Activated gamma-delta T cell (primary cell): ENCODE measurements at regions not wholly inside any gene's neighbourhood (a gene's known extent, or its start where the extent isn't known, plus 50 kb on each side); places are given as distances from the start of the nearest gene placed in this dataset.

Experiments used
- DNase-seq: peaks from one replicate; lab custom pipeline; 2025; lab: John Stamatoyannopoulos, UW

DNA sequence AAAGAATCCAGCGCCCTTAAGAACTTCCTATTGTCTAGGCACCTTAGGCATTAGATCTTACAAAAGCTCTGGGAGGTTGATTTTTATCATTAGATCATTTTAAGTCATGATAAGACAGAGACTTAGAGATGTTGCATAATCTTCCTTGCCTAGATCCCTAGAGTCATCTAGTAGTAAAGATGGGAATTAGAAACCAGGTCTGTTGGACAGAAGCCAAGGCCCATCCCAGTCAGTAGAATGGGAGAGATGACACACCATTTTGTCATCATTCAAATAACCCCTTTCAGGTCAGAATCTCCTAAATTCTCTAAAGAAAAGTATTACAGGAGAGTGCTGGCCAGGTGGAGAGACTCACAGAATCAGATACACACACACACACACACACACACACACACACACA lies 579.1 kb downstream of the BMP2 start:
- DNase-seq, result no peak

DNA sequence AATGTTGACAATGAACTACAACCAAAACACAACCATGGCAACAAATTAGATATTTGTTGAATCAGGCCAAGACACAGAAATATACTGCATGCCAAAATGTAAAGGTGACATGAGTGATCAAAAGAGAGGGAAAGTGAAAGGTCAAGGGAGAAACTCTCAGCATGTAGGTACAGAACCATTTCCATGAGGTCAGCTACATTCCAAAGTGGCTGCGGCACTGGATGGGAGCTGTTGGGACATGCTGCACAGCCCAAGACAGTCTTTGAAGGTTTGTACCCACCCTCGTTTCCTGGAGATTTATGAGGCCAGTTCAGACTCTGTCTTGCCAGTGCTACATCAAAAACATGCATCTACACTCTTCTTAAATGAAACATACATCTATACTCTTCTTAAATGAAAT lies 579.9 kb downstream of the BMP2 start:
- DNase-seq, result no peak

DNA sequence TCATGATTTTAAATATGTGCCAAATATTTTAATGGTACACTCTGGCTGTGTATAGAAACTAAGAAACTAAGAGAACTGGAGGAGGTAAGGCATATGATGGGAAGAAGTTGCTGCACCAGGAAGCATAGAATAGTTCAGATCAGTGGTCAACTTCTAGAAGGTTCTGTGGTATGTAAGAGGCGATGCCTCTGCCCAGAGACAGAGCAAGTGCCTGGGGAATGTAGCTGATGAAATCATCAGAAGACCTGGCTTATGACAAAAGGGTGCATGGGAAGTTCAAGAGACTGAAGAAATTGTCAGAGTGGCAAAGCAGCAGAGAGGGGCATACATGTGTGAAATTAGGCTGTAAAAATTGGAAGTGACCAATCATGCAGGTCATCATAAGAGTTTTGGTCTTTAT lies 580.8 kb downstream of the BMP2 start:
- no peak for DNase-seq

DNA sequence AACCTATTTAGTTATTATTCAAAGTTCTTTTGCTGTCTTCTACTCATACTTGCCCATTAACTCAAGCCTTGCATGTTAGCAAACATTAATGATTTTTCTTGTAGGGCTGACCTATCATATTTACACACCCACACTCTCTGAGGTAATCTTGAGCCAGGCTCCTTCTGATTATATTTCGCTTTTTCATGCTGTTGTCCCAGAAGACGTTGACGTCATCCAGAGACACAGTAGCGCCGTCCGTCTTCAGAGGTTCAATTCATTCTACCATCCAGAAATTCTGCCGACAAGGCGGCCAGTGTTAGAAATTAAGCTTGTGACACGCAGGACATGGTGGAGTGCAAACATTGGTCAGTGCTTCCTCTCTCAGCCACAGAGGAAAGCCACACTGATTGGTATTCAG lies 584.7 kb downstream of the BMP2 start:
- DNase-seq, result no peak

DNA sequence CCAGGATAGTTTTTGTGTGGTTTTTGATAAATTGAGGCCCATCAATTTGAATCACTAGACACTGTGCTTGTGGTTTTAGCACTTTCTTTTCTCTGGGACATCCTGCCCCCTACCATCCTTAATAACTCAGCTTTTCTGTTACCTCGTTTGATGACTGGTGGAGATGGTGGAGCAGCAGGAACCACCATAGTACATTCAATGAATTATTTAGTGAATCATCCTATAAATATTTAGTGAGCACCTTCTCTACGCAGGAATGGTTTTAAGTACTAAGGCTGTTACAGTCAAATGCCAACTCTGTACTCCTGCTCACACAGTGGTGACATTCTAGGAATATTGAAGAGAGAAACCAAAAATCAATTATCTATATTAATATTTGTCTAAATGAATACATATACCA lies 585.2 kb downstream of the HAO1 start:
- no peak for DNase-seq

DNA sequence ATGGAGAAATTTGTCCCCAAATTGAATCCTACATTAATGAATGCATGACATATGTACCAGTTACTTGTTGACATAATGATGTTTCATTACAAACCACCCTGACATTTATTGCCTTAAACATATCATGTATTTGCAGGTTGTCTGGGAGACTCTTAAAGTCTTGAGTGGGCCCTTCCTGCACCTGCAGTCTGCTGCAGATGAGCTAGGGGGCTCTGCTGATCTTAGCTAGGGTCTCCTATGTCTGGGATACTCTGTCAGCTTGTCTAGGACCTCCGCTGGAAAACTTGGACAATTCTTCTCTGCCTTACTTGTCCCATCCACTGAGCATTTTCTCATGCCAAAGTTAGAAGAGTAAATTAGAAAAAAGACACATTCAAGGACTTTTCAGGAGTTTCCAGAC lies 581.6 kb downstream of the HAO1 start:
- DNase-seq, result no peak

DNA sequence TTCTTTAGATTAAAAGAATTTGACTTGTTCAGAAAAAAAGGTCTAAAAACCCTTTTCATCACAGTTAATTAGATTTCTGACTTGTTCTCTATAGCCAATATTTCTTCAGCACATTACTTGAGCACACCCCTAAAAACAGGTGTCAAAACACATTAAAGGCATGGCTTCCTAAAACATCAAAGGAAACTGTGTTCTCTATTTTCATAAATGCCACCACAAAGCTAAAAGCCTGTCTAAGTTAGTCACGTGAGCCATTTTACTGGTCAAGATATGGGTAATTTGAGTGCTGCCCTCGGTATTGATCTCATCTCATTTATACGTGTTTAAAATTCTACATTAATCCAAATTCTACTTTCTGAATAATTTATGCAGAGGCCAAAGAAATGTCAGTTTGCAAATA lies 580.5 kb downstream of the HAO1 start:
- no peak for DNase-seq

DNA sequence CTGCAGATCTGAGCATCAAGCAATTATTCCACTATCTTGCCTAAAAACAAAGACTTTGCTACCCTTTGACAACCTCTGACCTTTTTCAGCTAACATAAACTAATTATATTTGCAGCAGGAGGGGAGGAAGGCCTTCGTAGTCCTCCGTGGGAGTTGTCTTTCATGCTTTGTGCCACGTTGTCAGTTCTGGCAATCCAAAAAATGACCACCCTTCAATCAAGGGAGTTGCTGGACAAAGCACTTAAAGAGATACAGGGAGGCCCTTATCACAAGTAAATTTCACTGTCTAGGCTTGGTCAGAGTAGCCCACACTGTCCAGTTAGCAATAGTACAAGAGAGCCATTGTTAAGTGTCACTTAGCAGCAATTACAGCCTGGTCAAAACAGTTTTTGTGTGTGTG lies 578.9 kb downstream of the HAO1 start:
- DNase-seq, result no peak

DNA sequence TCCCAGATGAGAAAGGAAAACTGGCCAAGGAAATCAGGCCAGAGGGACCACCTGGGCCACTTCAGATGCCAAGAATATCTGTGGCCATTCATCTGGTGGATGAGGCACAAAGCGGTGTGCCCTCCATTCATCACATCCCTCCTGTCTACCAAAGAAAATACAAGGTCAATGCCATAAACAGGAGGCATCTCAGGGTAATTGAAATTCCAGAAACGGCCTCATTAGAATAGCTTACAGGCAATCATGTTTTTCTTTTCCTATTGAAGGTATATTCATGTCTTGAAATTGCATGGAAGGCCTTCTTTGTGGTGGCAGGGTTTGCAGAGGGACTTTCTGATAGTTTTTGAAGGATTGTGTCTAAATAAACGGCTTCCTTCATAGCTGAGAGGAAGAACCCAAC lies 578.3 kb downstream of the HAO1 start:
- no peak for DNase-seq

DNA sequence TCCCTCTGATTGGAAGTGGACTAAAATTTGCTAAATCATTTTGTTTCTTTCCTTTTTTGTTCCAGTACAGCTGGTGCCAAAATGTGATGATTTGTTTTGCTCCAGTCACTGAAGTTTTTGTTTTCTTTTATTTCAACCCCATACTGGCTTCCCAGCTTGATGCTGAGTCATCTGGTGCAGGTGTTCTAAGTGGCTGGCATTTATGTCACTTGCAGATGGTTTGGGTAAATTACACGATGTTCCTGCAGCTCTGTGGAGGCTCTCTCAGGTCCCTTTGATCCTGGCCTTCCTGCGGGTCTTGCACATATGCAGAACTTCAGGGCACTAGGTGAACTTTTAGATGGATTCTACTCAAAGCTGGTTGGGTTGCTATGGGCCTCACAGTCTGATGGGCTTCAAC lies 577.7 kb downstream of the HAO1 start:
- DNase-seq, result no peak

DNA sequence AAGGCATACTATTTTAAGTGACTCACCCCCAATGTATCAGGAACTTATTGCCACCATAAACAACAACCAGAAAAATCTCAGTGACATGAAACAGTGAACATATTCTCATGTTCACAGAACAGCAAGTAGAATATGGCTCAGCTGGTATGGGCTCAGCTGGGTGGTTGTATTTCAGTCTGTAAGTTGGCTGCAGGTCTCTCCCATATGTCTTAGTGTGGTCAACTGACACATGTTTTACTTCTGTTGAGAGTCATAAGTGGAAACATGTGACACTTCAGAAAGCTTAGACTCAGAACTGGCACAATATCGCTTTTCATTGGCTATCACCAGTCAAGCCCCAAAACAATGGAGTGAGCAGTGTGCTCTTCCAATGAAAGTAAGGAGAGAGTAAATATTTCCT lies 574.1 kb downstream of the HAO1 start:
- DNase-seq, result no peak

DNA sequence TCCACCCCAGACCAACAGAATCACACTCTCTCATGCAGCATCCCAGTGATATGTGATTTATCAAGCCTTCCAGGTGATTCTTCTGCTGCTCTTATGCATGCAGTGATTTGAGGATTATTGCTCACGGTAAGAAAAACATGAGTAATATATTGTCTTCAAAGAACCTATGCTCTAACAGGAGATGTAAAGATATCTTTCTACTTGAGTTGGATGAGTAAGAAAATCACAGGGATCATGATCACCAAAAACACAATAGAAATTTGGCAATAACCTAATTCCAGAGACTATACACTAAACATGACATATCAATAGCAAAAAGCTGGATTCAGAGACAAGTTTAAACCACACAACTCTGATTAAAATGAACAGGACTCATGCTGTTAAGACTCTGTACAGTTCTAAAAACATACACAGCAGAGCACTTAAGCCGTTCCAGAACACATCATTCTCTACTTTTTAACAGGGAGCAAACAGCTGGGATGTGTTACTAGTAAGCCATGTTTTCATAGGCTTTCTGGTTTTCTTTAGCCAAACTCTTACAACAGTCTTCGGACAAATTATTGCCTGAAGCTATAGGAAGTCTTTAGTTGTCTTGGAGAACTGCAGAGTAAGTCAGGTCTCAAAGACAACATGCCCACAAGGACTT lies 568.6 kb downstream of the HAO1 start:
- DNase-seq, result no peak

DNA sequence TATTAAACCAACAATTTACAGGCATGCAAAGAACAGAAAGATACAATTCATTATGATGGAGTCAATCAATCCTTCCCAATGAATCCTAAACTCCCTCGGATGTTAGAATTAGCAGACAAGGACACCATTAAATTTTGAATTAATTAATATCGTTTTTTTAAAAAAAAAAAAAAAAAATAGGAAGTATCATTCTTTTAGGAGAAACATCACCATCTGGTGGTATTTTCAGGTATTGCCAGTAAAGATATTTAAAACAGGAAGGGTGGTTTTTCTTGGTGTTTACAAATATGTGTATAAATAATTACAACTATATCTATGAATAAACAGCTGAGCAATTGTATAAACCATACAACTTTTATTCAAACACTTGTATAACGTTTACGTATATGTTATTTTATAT lies 564.4 kb downstream of the HAO1 start:
- no peak for DNase-seq

DNA sequence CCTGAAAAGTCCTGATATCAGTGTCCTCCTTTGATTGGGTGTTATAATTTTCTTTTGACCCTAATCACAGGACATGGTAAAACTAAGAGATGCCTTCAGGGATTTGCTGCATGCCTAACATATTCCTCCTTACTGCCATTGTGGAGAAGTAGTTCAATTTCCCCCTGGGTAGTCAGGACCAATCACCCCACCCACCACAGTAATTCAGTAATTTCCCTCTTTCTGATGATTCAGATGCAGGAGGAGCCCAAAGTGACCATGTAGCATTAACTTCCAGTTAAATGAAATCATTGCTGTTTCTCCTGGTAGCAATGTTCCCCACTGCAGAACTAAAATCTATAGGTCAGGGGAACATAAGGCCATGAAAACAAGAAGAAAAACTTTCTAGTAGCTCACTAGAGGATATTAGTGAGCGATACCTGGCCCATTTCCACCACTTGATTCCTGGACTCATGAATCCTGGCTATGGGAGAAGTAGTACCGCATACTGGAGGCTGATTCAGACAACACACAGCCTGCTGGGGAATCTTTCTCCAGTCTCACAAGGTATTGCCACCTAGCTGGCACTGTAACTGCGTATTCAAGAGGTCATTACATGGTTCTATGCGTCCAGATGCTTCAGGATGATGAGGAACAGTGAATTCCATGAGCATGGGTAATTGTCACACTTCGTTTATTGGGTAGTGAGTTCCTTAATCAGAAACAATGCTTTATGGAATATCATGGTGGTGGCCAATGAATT lies 561.2 kb downstream of the HAO1 start:
- no peak for DNase-seq

DNA sequence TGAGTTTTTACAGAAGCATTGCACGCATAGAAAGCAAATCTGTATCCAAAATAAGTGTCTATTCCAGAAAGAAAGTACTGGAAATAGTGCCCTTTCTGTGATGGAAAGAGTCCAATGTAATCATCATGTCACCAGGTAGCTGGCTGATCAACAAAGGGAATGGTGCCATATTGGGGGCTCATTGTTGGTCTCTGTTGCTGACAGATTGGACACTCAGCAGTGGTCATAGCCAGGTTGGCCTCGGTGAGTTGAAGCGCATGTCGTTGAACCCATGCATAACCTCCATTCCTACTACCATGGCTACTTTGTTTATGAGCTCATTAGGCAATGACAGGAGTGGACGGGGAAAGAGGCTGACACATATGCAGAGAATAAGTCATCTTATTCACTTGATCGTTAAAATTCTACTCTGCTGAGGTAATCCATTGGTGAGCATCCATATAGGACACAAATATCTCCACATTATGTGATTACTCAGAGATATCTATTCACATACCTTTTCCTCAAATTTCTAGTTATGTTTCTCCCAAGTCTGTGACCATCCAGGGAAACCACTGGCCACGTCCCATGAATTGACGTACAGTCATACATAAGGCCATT lies 560.5 kb downstream of the HAO1 start:
- DNase-seq, result no peak

DNA sequence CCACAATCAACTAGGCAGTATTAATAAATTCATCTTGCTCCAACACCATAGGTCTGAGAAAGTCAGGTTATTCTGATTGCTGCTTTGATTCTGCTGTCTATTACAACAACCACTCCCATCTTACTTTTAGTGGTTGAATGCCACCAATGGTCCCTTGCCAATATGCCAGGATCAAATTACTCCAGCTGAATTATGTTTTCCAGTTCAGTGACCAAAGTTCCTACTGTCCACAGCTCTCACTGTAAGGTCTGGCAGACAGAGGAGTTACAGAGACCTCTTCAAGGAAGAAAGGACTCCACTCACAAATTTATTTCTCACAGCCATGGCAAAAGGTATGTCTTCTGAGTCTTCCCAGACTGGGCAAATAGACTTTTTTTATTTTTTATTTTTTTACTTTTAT lies 557.0 kb downstream of the HAO1 start:
- DNase-seq, result no peak

DNA sequence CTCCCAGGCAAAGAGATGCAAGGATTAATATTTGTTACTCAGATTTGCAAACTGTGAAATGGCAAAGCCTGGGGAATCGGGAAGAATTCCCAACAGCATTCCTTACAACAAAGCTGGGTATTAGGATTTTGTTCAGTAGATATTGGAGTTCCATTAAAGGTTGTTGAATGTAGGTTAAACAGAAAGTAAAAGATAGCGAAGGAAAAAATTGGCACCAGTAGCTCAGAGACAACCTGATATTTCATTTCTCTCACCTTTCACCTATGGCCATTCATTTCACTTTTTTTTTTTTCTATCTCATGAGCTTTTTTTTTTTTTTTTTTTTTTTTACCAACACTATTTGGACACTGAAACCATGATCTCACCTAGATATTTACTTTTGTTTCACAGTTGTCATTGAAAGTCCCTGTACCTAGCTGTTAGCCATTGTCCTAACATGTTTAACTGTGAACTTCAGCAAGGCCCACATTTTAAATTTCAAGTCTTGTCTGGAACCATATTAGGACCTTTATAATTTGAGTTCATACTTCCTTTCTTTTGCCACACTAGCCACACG lies 552.5 kb downstream of the HAO1 start:
- DNase-seq, result no peak

DNA sequence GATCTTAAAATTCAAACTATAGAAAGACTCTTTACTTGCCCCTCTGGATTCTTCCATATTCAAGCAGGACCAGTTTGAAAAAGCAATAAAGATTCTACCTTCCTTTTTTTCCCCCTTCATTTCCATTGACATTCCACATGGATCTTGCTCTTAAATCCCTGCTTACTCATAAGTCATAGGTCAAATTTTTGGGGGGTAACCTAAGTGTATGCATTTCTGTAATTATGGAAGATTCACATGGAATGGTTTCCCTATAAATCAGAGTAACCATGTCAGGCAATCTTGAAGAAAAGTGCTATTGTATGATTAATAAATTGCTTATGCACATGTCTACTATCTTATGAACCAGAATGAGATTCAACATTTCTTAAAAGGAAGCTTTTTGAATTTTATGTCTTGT lies 551.0 kb downstream of the HAO1 start:
- DNase-seq, result no peak

DNA sequence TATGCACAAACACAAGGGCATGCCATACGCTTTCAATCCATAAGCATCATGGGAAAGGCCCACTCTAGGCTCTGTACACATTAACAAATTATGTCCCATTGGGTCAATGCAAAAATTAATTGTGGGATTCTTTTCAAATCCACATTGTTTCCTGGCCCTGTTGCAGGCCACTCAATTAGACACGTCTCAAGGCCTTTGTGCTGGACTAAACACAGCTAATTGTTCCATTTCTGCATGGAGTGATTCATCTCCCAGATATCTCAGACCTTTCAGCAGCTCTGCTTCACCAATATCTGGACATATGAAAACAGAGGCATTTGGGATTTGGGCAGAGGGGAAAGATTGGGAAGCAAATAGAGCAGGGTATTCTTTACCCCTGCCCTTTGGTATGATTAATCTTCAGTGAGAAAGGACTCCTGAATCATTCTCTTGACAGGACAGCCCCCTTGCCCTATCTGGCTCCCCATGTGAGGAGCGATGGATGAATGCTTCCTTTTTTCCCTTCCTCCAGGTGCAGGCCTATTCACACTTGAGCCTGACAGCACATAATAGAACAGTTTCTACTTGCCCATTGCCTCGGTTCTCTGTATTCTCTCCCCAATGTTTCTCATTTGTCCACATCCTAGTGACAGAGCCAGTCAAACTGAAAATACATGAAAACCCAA lies 547.6 kb downstream of the HAO1 start:
- DNase-seq, result no peak

DNA sequence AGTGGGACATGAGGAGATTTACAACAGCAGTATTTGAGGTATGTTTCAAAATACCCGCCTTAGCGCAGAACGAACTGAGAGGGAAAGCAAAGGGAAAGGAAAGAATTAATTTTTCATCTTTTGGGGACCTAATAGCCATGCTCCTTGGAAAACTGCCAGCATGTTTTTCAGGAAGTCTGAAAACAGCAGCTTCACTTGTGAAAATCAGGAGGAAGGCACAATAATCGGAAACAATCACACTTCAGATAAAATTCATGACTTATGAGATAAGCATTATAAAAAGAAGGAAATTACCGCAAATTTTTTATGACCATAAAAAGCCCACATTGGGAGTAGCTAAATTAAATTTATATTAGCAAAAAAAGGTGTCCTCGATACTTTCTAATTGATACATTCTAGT lies 541.1 kb downstream of the HAO1 start:
- DNase-seq, result no peak

DNA sequence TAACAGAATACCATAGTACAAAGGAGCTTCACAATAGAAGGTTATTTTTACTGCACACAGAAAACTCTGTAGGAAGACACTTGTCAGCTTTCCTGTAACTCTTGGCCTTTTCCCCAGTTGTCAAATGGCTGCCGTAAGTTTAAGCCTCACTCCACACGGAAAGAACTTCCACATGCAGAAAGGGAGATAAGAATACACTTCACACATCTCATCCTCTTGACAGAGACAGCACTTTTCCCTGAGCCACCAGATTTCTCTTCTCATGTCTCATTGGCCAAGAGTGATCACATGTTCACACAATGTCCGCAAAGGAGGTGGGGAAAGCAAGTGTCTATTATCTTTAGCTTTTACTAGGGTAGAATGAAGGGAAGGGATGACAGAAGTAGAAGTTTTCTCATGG lies 540.7 kb downstream of the HAO1 start:
- DNase-seq, result no peak

DNA sequence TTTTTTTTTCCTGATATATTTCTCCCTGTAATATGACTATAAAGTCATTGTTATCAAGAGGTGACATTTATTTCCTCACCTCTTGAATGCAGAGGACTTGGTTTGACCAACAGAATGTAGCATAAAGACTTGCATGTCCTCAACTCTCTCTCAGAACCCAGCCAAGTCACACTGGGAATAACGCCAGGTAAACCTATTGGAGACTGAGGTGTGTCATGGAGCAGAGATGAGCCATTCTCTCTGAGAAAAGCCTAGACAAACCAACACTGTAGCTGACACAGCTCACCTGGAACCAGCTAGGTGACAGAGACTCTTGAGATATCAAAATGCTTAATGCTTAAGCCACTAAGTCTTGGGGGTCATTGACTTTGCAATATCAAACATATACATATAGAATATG lies 533.6 kb downstream of the HAO1 start:
- DNase-seq, result no peak

DNA sequence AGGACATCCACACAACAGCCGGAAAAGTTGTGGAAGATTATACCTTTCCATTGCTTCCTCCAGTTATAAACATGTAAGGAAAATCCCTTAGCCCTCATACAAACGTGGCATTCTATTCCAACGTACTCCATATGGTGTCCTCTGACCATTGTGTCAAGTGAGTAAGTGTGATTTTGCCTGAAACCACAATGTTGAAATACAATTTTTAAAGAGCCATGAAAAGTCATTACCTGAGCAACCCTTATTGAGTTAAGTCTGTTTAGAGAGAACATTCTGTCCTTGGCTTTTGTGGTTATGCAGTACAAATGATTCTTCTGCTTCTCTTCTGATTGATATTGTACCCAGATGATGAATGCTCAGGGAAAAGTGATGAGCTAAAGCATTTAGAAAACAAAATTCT lies 530.1 kb downstream of the HAO1 start:
- no peak for DNase-seq
